HG03064 (cell line): ENCODE measurements at regions not wholly inside any gene's neighbourhood (a gene's known extent, or its start where the extent isn't known, plus 50 kb on each side); places are given as distances from the start of the nearest gene placed in this dataset.
"Not testable (repeated sequence)": the region's sequence is repeated elsewhere in the genome, so short reads cannot be mapped to it uniquely, and the experiment has no call there.

Source experiments
- ATAC-seq: cut with Tn5 transposase; IDR thresholded peaks from one replicate; pipeline ENCODE4 v1.9.1; 2021; ENCODE audit warnings: low read depth; ENCODE audit not compliant: unreplicated experiment

DNA sequence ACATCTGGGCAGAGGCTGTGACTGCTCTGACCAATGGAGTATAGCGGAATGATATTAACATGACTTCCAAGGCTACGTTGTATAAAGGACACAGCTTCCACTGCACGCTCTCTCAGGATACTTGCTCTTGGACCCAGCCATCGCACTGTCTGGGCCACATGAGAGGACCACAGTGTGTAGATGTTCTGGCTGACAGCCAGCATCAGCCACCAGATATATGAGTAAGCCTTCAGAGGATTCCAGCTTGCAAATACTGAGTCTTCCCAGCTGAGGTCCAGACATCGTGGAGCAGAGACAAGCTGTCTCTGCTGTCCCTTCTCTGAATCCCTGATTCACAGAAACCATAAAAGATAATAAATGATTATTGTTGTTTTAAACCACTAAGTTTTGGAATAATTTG is 146.8 kb upstream of the USP9X start:
- ATAC-seq, result no peak

- ATAC-seq, result no peak
These were observed 142.1 kb upstream of the USP9X start for GRCh38 chrX:40943093-40943641.

- no peak for ATAC-seq
These were observed 139.9 kb upstream of the USP9X start for GRCh38 chrX:40945361-40945713.

- no peak for ATAC-seq
These were observed 138.0 kb upstream of the USP9X start for GRCh38 chrX:40947276-40947675.

DNA sequence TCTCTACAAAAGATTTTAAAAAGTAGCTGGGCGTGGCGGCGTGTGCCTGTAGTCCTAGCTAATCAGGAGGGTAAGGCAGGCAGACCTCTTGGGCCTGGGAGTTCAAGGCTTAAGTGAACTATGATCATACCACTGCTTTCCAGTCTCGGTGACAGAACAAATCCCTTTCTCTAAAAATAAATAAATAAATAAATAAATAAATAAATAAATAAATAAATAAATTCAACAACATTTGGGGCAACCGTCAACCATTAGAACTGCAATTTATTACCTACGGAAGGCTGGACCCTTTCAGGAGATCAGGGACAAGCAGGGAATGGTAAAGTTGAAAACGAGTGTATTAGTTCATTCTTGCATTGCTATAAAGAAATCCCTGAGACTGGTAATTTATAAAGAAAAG is 136.2 kb upstream of the USP9X start:
- no peak for ATAC-seq

DNA sequence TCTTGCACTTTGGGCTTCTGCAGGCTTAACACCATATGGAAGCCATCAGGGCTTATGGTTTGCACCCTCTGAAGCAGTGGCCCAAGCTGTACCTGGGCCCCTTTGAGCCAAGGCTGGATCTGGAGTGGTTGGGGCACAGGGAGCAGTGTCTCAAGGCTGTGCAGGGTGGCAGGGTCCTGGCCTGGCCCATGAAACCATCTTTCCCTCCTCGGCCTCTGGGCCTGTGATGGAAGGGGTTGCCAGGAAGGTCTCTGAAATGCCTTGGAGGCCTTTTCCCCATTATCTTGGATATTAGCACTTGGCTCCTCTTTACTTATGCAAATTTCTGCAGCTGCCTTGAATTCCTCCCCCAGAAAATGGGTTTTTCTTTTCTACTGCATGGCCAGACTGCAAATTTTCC is 134.7 kb upstream of the USP9X start:
- no peak for ATAC-seq

GRCh38 chrX:40951407-40951806 is 133.8 kb upstream of the USP9X start:
- ATAC-seq, result not testable (repeated sequence)

- no peak for ATAC-seq
These were observed 132.4 kb upstream of the USP9X start for GRCh38 chrX:40952855-40953254.

- ATAC-seq, result no peak
These were observed 131.9 kb upstream of the USP9X start for GRCh38 chrX:40953369-40953768.

- ATAC-seq, result no peak
These were observed 125.2 kb upstream of the USP9X start for GRCh38 chrX:40960041-40960440.

DNA sequence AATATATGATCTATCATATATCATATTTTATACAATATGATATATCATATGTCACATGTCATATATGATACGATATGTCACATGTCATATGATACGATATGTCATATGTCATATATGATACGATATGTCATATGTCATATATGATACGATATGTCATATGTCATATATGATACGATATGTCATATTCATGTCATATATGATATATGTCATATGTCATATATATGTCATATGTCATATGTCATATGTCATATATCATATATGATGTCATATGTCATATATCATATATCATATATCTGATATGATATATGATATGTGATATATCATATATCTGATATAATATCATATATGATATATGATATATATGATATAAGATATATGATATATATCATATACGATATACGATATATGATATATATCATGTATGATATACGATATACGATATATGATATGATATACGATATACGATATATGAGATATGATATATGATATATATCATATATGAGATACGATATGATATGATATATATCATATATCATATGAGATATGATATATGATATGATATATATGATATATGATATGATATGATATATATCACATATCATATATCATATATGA is 122.3 kb upstream of the USP9X start:
- no peak for ATAC-seq

GRCh38 chrX:40964008-40964407 is 121.2 kb upstream of the USP9X start:
- ATAC-seq, result no peak

- ATAC-seq, result no peak
These were observed 120.3 kb upstream of the USP9X start for GRCh38 chrX:40964633-40965586.

DNA sequence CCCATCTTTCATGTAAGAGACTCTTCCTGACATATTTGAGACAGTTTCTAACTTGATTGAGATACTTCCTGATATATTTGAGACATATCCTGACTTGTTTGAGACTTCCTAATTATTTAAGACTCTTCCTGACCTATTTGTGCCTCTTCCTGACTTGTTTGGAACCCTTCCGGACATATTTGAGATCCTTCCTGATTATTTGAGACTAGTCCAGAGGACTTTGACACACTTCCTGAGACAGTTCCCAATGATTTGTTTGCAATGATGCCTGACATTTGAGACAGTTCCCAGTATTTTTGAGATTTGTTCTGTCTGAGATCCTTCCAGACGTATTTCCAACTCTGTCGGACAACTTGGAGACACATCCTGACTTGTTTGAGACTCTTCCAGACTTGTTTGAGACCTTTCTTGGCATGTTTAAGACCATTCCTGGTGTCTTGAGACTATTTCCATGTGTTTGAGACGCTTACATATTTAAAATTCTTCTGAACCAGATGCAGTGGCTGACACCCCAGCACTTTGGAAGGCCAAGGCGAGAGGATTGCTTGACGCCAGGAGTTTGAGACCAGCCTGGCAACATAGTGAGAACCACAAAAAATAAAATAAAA is 118.9 kb upstream of the USP9X start:
- ATAC-seq, result no peak

DNA sequence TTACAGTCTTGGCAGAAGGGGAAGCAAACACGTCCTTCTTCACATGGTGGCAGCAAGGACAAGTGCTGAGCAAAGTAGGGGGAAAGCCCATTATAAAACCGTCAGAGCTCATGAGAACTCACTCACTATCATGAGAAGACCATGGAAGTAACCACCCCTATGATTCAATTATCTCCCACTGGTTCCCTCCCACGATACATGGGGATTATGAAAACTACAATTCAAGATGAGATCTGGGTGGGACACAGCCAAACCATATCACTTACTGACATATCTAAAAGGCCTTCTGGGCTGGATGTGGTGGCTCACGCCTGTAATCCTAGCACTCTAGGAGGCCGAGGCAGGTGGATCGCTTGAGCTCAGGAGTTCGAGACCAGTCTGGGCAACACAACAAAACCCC is 117.1 kb upstream of the USP9X start:
- no peak for ATAC-seq

DNA sequence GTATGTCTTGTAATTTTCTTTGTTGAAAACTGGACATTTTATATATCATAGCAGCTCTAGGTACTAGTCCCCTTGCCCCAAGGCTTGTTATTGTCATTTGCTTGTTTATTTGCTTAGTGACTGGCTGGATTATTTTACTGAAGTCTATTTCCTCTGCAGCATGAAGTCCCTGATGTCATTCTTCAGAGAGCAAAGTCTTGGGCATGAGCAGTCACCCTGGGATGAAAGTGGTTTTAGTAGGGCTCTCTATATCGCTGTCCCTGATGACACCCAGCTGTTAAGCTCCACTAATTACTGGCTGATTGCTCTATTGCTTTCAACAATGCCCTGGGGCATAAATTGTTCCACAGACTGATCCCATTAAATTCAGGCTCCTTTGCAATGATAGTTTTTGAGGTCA is 113.5 kb upstream of the USP9X start:
- no peak for ATAC-seq

DNA sequence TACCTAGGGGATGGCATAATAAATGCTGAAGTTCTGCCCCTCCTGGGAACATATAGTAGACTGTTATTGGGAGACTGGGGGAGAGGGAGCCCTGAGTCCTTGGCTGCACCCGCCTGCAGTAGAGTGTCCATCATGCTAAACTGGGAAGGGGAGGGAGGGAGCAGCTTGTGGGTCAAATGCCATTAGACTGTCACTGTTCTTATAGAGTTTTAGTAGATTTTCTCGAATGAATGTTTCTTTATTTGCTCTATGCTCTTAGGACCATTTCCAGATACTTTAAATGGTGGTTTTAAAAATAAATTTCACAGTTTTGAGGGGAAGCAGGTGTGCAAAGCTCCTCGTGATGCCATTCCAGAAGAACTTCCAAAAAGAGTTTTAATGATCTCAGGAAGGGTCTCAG is 111.6 kb upstream of the USP9X start:
- ATAC-seq, result no peak

DNA sequence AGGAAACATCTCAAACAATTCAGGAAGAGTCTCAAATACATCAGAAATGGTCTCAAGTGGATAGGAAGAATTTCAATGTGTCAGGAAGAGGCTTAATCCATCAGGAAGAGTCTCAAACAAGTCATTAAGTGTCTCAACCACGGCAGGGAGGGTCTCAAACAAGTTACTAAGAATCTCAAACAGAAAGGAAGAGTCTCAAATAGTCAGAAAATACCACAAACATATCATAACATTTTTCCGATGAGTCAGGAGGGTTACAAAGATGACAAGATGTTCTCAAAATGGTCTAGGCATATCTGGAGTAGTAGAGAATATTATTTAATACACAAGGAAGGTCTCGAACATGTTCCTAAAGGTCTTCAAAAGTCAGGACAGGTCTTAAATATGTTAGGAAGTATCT is 109.3 kb upstream of the USP9X start:
- ATAC-seq, result no peak

GRCh38 chrX:40976981-40977380 is 108.3 kb upstream of the USP9X start:
- no peak for ATAC-seq

DNA sequence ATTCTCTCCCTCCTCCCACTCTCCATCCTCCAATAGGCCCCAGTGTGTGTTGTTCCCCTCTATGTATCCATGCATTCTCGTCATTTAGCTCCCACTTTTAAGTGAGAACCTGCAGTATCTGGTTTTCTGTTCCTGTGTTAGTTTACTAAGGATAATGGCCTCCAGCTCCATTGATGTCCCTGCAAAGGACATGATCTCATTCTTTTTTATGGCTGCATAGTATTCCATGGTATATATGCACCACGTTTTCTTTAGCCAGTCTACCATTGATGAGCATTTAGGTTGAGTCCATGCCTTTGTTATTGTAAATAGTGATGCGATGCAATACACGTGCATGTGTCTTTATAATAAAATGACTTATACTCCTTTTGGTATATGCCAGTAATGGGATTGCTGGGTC is 100.3 kb upstream of the USP9X start:
- ATAC-seq, result no peak

DNA sequence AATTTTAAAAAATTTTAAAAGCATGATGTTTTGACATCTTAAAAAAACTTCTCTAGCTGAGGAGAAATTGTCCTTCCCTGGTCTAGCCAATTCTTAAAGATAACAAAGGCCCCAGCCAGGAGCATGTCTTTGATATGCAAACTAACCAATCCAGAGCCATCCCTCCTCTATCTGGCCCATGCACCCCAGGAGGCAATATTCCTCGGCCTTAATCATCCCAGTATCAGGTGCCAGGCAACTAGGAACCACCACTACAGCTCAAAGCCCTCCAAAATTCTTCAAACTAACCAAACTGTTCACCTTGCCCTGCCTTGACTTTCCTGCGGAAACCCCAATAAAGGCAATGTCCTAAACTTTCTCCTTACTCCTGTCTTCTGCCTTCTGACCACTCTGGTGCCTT is 97.8 kb upstream of the USP9X start:
- ATAC-seq, result no peak
